H9 (cell line): ENCODE measurements at regions not wholly inside any gene's neighbourhood (a gene's known extent, or its start where the extent isn't known, plus 50 kb on each side); places are given as distances from the start of the nearest gene placed in this dataset.

Experiments used
- DNase-seq: peaks from one replicate; pipeline ENCODE4 v3.0.0-alpha.2; 2017
- H2AFZ ChIP-seq: one replicate; pipeline ENCODE4 v1.6.1; 2013; ENCODE audit warnings: mild to moderate bottlenecking, low read length, control low read depth, moderate library complexity
- H2AK5ac ChIP-seq: 2 replicates; pipeline ENCODE4 v1.6.1; 2013; ENCODE audit warnings: low read length, control low read depth, mixed read lengths; ENCODE audit not compliant: insufficient read length
- H2BK120ac ChIP-seq: one replicate; pipeline ENCODE4 v1.6.1; 2013; ENCODE audit warnings: low read depth, mild to moderate bottlenecking, low read length, control low read depth, inconsistent platforms; ENCODE audit not compliant: poor library complexity, severe bottlenecking
- H2BK12ac ChIP-seq: 2 replicates; pipeline ENCODE4 v1.6.1; 2013; ENCODE audit warnings: low read length, control low read depth, mixed read lengths, low read depth; ENCODE audit not compliant: insufficient read length
- H2BK15ac ChIP-seq: 2 replicates; pipeline ENCODE4 v1.6.1; 2013; ENCODE audit warnings: low read depth, low read length, control low read depth
- H2BK20ac ChIP-seq: one replicate; pipeline ENCODE4 v1.6.1; 2013; ENCODE audit warnings: low read depth, mild to moderate bottlenecking, low read length, control low read depth, inconsistent platforms; ENCODE audit not compliant: poor library complexity, severe bottlenecking
- H2BK5ac ChIP-seq: 2 replicates; pipeline ENCODE4 v1.6.1; 2013; ENCODE audit warnings: low read length, control low read depth, mixed read lengths; ENCODE audit not compliant: insufficient read length
- H3K14ac ChIP-seq: 2 replicates; pipeline ENCODE4 v1.6.1; 2013; ENCODE audit warnings: low read length, control low read depth; ENCODE audit not compliant: insufficient read depth
- H3K18ac ChIP-seq: 2 replicates; pipeline ENCODE4 v1.6.1; 2013; ENCODE audit warnings: low read depth, mild to moderate bottlenecking, mixed read lengths, low read length, control low read depth; ENCODE audit not compliant: insufficient read length
- H3K23ac ChIP-seq: 2 replicates; pipeline ENCODE4 v1.6.1; 2013; ENCODE audit warnings: low read length, control low read depth, mixed read lengths, low read depth; ENCODE audit not compliant: insufficient read length
- H3K23me2 ChIP-seq: 2 replicates; pipeline ENCODE4 v1.6.1; 2013; ENCODE audit warnings: low read depth, mild to moderate bottlenecking, mixed read lengths, low read length, control low read depth; ENCODE audit not compliant: insufficient read length, poor library complexity, severe bottlenecking
- H3K27ac ChIP-seq: 2 replicates; pipeline ENCODE4 v1.5.1; 2013; ENCODE audit warnings: low read length, control low read depth, mixed read lengths, low read depth; ENCODE audit not compliant: insufficient read length
- H3K27me3 ChIP-seq: 2 replicates; pipeline ENCODE4 v1.6.1; 2013; ENCODE audit warnings: low read length, control low read depth, inconsistent platforms; ENCODE audit not compliant: insufficient read depth
- H3K4ac ChIP-seq: 2 replicates; pipeline ENCODE4 v1.6.1; 2013; ENCODE audit warnings: low read depth, mild to moderate bottlenecking, control low read depth, inconsistent platforms, low read length, moderate library complexity
- H3K4me1 ChIP-seq: 2 replicates; pipeline ENCODE4 v1.6.1; 2013; ENCODE audit warnings: low read length, control low read depth, inconsistent platforms; ENCODE audit not compliant: insufficient read depth
- H3K4me2 ChIP-seq: 2 replicates; pipeline ENCODE4 v1.6.1; 2013; ENCODE audit warnings: low read length, control low read depth, mixed read lengths; ENCODE audit not compliant: insufficient read length, insufficient read depth
- H3K56ac ChIP-seq: 2 replicates; pipeline ENCODE4 v1.6.1; 2013; ENCODE audit warnings: low read depth, mild to moderate bottlenecking, mixed read lengths, low read length, control low read depth; ENCODE audit not compliant: insufficient read length
- H3K79me1 ChIP-seq: 2 replicates; pipeline ENCODE4 v1.6.1; 2013; ENCODE audit warnings: low read depth, mild to moderate bottlenecking, moderate library complexity, low read length, control low read depth, inconsistent platforms; ENCODE audit not compliant: insufficient read depth, poor library complexity, severe bottlenecking
- H3K79me2 ChIP-seq: 2 replicates; pipeline ENCODE4 v1.6.1; 2013; ENCODE audit warnings: low read length, control low read depth, inconsistent platforms; ENCODE audit not compliant: insufficient read depth
- H3K9ac ChIP-seq: 2 replicates; pipeline ENCODE4 v1.6.1; 2013; ENCODE audit warnings: low read length, control low read depth, mixed read lengths; ENCODE audit not compliant: insufficient read length; ENCODE audit errors: extremely low read depth
- H3K9me3 ChIP-seq: one replicate; pipeline ENCODE4 v1.6.1; 2013; ENCODE audit warnings: low read depth, low read length, inconsistent platforms; ENCODE audit not compliant: control insufficient read depth
- H3T11ph ChIP-seq: one replicate; pipeline ENCODE4 v1.6.1; 2013; ENCODE audit warnings: mild to moderate bottlenecking, low read length, control low read depth, inconsistent platforms
- H4K20me1 ChIP-seq: one replicate; pipeline ENCODE4 v1.6.1; 2013; ENCODE audit not compliant: control insufficient read depth, insufficient read length, insufficient read depth
- H4K5ac ChIP-seq: 2 replicates; pipeline ENCODE4 v1.6.1; 2013; ENCODE audit warnings: low read depth, mild to moderate bottlenecking, mixed read lengths, low read length, control low read depth; ENCODE audit not compliant: insufficient read length
- H4K8ac ChIP-seq: replicated peaks from 2 replicates; pipeline ENCODE4 v1.6.1; 2013; ENCODE audit warnings: low read length, control low read depth, mixed read lengths, low read depth; ENCODE audit not compliant: insufficient read length
- H4K91ac ChIP-seq: 2 replicates; pipeline ENCODE4 v1.6.1; 2013; ENCODE audit warnings: low read depth, mild to moderate bottlenecking, moderate library complexity, mixed read lengths, low read length, control low read depth; ENCODE audit not compliant: insufficient read length
- H3K27ac Mint-ChIP-seq, 3 experiments: 2 replicates in 2 of 3; 3 replicates in 1 of 3; pipeline ENCODE4 v1.8.0; 2020 to 2021; ENCODE audit warnings: mixed read lengths in 3 of 3, mild to moderate bottlenecking in 1 of 3, moderate library complexity in 1 of 3
- H3K27me3 Mint-ChIP-seq: 2 replicates; pipeline ENCODE4 v1.8.0; 2021; ENCODE audit warnings: low read depth, mild to moderate bottlenecking, moderate library complexity, mixed read lengths
- H3K36me3 Mint-ChIP-seq, 3 experiments: 2 replicates in 2 of 3; 3 replicates in 1 of 3; pipeline ENCODE4 v1.8.0; 2020 to 2021; ENCODE audit warnings: low read depth in 3 of 3, mixed read lengths in 3 of 3; ENCODE audit not compliant: insufficient read depth in 1 of 3
- H3K4me1 Mint-ChIP-seq, 2 experiments: 2 replicates each; pipeline ENCODE4 v1.8.0; 2020; ENCODE audit warnings: mixed read lengths in 2 of 2
- H3K4me3 Mint-ChIP-seq, 2 experiments: 2 replicates in 1 of 2; 3 replicates in 1 of 2; pipeline ENCODE4 v1.8.0; 2020 to 2021; ENCODE audit warnings: mild to moderate bottlenecking in 2 of 2, mixed read lengths in 2 of 2, moderate library complexity in 1 of 2
- H3K9me3 Mint-ChIP-seq, 2 experiments: 2 replicates in 1 of 2; 3 replicates in 1 of 2; pipeline ENCODE4 v1.8.0; 2020; ENCODE audit warnings: mild to moderate bottlenecking in 2 of 2, mixed read lengths in 2 of 2, moderate library complexity in 1 of 2
- WGBS: extraction: QIAGEN DNeasy Blood & Tissue Kit; methylation state at CpG from one replicate; pipeline ENCODE4 v1.1.7; 2013; ENCODE audit warnings: missing lambda C conversion rate, low lambda C conversion rate, mixed read lengths; ENCODE audit not compliant: insufficient read length; ENCODE audit errors: extremely low coverage; 5-methylcytosine and 5-hydroxymethylcytosine counted together
- TF ChIP-seq, protein P1 (sequence below): fragments of 200-600 bp; sonication (generic); conservative IDR thresholded peaks from 3 replicates; pipeline ENCODE4 v1.8.0; 2021; ENCODE audit warnings: antibody characterized with exemption, mild to moderate bottlenecking

DNA sequence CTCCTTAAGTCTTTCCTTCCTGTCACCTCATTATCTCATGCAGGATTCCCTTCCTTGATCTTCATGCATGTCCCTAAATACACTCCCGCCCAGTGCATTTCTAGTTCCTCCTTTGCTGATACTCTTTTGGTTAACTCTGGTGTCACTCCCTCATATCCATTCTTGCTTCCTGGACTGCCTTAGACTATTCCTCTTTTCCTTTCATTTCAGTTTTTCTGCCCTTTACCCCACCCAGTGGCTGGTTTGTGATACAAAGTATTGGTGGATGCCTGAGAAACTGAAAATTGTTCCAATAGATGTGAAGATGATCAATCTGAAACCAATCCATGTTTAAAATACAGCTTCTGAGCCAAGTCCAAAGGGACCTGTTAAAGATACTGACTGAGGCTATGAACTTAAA lies 553.8 kb upstream of the CAMK1G start:
- H3K4me1 Mint-ChIP-seq, result no peaks in the 10 kb centered on the region
- H3K9ac ChIP-seq, result no peak overlapping the region
- H2BK12ac ChIP-seq, result no peak overlapping the region
- H2AK5ac ChIP-seq, result no peak overlapping the region
- H3K4ac ChIP-seq, result no peak overlapping the region
- H2BK20ac ChIP-seq, result no peak overlapping the region
- H3K9me3 Mint-ChIP-seq, result no peaks in the 10 kb centered on the region
- H2AFZ ChIP-seq, result no peak overlapping the region
- H3K79me1 ChIP-seq, result no peaks in the 10 kb centered on the region
- H4K8ac ChIP-seq, result no peak overlapping the region
- H3K4me3 Mint-ChIP-seq, result no peak overlapping the region
- H2BK120ac ChIP-seq, result no peak overlapping the region
- H2BK15ac ChIP-seq, result no peak overlapping the region
- H3K56ac ChIP-seq, result no peak overlapping the region
- no peaks in the 10 kb centered on the region for H4K20me1 ChIP-seq
- H3K27ac ChIP-seq, result no peak overlapping the region
- H4K5ac ChIP-seq, result no peak overlapping the region
- H3K27me3 ChIP-seq, result no peaks in the 10 kb centered on the region
- DNase-seq, result no peak
- H3K23me2 ChIP-seq, result no peaks in the 10 kb centered on the region
- no peaks in the 10 kb centered on the region for H3K36me3 Mint-ChIP-seq
- H3K14ac ChIP-seq, result no peak overlapping the region
- H3K9me3 ChIP-seq, result no peaks in the 10 kb centered on the region
- H3K27me3 Mint-ChIP-seq, result no peaks in the 10 kb centered on the region; the same call in 1 of the 2 replicates
- no peak overlapping the region for H3T11ph ChIP-seq
- no peak overlapping the region for H4K91ac ChIP-seq
- H3K79me2 ChIP-seq, result no peaks in the 10 kb centered on the region
- TF ChIP-seq, protein P1, sequence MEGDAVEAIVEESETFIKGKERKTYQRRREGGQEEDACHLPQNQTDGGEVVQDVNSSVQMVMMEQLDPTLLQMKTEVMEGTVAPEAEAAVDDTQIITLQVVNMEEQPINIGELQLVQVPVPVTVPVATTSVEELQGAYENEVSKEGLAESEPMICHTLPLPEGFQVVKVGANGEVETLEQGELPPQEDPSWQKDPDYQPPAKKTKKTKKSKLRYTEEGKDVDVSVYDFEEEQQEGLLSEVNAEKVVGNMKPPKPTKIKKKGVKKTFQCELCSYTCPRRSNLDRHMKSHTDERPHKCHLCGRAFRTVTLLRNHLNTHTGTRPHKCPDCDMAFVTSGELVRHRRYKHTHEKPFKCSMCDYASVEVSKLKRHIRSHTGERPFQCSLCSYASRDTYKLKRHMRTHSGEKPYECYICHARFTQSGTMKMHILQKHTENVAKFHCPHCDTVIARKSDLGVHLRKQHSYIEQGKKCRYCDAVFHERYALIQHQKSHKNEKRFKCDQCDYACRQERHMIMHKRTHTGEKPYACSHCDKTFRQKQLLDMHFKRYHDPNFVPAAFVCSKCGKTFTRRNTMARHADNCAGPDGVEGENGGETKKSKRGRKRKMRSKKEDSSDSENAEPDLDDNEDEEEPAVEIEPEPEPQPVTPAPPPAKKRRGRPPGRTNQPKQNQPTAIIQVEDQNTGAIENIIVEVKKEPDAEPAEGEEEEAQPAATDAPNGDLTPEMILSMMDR, result peak; percentile 38; the same call in 2 of the 3 replicates
- WGBS, result no CpG with 5 or more reads among the region's 1 CpG
- H3K4me1 ChIP-seq, result no peaks in the 10 kb centered on the region
- H3K4me2 ChIP-seq, result no peak overlapping the region
- H3K27ac Mint-ChIP-seq, result no peak overlapping the region
- no peak overlapping the region for H3K23ac ChIP-seq
- H3K18ac ChIP-seq, result no peak overlapping the region
- no peak overlapping the region for H2BK5ac ChIP-seq
